ENCODE measurements at regions not wholly inside any gene's neighbourhood (a gene's known extent, or its start where the extent isn't known, plus 50 kb on each side); places are given as distances from the start of the nearest gene placed in this dataset.

DNA sequence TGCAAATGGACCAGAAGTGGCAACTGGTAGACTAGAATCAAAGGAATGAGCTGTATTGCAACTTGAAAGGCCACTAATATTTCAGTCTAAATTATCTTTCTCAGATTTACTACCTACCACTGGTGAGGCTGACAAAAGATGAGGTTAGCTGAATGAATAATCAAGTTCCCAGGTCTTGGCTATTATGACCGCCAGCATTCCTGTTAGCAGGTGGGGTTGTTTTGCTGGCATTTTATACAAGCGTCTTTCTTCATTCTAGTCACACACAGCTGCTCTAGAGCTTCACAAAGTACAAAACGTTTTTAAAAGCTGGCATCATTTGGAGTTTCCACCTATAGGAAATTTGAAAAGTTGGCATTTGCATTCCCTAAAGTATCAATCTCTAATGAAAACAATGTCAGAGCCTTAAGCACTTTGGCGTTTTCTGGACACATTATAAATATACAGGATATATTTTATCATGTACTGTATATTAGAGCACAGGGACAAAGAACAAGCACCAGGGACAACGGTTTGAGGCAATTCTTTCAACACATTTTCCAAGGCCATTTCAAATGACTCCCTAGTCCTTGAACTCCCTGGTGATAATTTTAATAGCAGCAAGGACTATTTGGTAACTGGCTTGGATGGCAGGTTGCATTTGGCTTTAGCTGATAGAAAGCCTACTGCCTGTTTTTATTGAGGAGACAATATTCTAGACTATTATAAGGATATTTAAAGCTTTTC is 410.2 kb upstream of the CHST9 start:
- Mint-ChIP-seq H3K27ac (no peak overlapping the region), H3K9me3 (peaks cover 0 to 17% (median 0%) of the 10 kb centered on the region in 9 donors), H3K36me3 (no peaks in the 10 kb centered on the region), H3K4me3 (no peak overlapping the region), H3K27me3 (no peaks in the 10 kb centered on the region), H3K4me1 (no peaks in the 10 kb centered on the region)
- POLR2A ChIA-PET: no interaction called here
- no peak for DNase-seq
- no peak for ATAC-seq

DNA sequence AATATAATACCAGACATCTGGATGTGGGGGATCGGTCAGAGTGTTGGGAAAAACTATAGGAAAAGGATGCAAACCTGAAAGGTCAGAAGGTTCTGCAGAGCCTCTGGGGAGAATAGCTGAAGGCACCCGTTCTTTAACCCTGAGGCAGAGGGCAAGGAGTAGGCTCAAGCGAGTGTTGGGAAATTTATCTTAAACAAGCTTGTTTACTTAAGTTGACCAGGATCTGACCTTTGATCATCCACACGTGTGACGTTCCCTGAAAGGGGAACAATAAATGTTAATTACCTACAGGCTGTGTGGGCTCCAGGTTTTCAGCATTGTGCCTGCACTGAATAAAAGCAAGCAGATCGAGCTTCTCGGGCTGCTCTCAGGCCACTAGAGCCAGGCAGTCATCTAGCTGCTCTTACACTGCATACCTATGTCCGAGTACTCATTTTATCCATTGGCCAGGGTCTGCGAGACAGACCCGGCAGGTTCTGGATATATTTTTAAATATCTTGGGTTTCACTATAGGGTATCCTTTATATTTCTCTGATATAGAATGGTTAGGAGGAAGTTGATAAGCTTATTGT is 400.6 kb upstream of the CHST9 start:
- ATAC-seq (no peak), DNase-seq (no peak)
- H3K27me3 Mint-ChIP-seq: no peaks in the 10 kb centered on the region
- no peak overlapping the region for H3K4me3 Mint-ChIP-seq
- H3K36me3 Mint-ChIP-seq: no peaks in the 10 kb centered on the region
- POLR2A ChIA-PET: no interaction called here
- H3K27ac Mint-ChIP-seq: no peak overlapping the region
- peaks cover 0 to 23% (median 10%) of the 10 kb centered on the region in 9 donors for H3K9me3 Mint-ChIP-seq
- no peaks in the 10 kb centered on the region for H3K4me1 Mint-ChIP-seq

DNA sequence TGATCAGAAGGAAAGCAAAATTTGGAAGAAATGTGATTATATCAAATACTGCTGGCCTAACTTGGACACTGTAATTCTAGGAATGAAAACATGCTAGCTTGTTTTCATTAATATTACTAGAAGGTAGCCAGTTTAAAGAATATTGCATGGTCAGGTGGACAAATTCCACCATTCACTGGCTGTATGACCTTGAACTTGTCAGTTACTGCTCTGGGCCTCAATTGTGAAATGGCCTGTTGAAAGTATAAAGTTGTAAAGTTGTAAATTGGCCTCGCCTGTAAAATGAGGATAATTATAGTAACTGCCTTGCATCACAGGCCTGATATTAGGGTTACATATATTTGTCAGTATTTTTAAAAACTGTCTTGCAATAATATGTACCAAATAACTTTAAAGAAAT is 398.4 kb upstream of the CHST9 start:
- no peak overlapping the region for H3K4me3 Mint-ChIP-seq
- no peak overlapping the region for H3K27ac Mint-ChIP-seq
- no peaks in the 10 kb centered on the region for H3K27me3 Mint-ChIP-seq
- DNase-seq: no peak
- H3K36me3 Mint-ChIP-seq: no peaks in the 10 kb centered on the region
- H3K9me3 Mint-ChIP-seq: peaks cover 0 to 20% (median 8%) of the 10 kb centered on the region in 9 donors
- no peaks in the 10 kb centered on the region for H3K4me1 Mint-ChIP-seq
- POLR2A ChIA-PET: no interaction called here
- ATAC-seq: no peak

DNA sequence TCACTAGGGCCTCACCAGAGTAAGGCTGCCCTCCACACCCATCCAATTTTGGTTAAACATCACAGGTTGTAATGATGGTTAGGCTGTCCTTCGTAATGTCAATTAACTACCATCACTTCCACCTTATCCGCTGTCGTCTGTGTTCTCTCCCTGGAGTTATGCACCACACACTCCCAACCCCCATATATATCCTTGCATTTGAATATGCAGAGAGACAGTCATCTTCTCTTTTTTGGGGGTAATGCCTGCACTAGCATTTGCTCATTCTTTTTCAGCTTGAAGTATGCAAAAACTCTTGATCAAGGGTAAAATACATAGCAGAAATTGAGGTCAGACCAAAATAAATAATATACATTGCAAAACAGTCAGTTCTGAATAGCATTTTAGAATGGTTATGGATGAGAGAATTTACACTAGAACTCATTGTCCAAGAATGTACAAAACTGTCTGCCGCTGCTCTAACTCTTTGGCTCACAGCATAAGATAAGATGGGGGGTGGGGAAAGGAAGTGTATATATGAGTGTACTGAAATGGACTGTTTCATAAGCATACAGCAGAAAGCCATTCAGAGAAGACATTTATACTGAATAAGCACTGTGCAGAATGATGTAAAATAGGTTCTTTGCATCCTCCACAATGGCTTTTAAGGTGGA is 397.8 kb upstream of the CHST9 start:
- no peaks in the 10 kb centered on the region for H3K27me3 Mint-ChIP-seq
- H3K4me3 Mint-ChIP-seq: no peak overlapping the region
- no peaks in the 10 kb centered on the region for H3K36me3 Mint-ChIP-seq
- no peak for DNase-seq
- ATAC-seq: no peak
- H3K27ac Mint-ChIP-seq: no peak overlapping the region
- POLR2A ChIA-PET: no interaction called here
- H3K4me1 Mint-ChIP-seq: no peaks in the 10 kb centered on the region
- peaks cover 0 to 20% (median 8%) of the 10 kb centered on the region in 9 donors for H3K9me3 Mint-ChIP-seq

DNA sequence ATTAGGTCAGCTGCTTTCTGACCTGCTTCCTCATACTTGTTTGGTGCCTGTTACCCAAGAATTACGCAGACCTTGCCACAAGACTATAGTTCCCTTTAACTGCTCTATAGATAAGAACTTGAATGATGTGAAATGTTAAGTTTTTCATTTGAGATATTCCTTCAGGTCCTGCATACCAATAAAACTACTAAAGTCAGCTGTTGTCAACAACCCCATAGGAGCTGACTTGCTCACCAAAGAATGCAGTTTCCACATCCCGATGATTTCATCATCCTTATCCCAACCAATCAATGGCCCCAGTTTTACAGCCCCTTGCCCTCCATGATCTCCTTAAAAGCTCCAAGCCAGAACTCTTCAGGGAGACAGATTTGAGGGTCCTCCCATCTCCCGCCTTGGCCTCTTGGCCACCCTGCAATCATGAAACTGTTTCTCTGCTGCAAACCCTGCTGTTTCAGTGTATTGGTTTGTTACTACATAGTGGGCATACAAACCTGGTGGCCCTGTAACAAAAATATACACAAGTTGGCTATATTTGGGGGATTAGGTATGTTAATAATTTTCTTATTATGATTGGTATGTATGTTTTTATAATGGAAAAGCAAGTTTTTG is 396.3 kb upstream of the CHST9 start:
- Mint-ChIP-seq H3K9me3 (peaks cover 0 to 20% (median 8%) of the 10 kb centered on the region in 9 donors), H3K27me3 (no peaks in the 10 kb centered on the region), H3K27ac (no peak overlapping the region), H3K4me3 (no peak overlapping the region), H3K4me1 (no peaks in the 10 kb centered on the region), H3K36me3 (no peaks in the 10 kb centered on the region)
- POLR2A ChIA-PET: no interaction called here
- no peak for DNase-seq
- ATAC-seq: no peak

DNA sequence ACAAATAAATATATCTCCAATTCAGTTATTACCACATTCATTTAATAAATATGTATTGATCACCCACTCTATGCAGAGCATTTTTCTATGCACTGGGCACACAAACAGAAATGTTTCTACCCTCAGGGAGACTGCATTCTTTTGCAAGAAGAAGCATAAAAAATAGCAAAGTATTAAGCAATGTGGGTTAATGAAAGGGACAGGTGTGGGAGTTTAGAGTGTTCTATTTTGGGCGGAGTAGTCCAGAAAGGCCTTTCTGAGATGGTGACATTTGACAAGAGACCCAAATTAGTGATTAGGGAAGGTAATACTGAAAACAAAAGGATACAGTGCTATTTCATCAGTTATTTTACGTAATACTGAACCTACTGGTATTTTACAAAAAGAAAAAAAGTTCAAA is 394.3 kb upstream of the CHST9 start:
- no peaks in the 10 kb centered on the region for H3K27me3 Mint-ChIP-seq
- ATAC-seq: no peak
- H3K4me3 Mint-ChIP-seq: no peak overlapping the region
- POLR2A ChIA-PET: no interaction called here
- no peaks in the 10 kb centered on the region for H3K36me3 Mint-ChIP-seq
- no peak for DNase-seq
- H3K9me3 Mint-ChIP-seq: peaks cover 0 to 20% (median 10%) of the 10 kb centered on the region in 9 donors
- no peaks in the 10 kb centered on the region for H3K4me1 Mint-ChIP-seq
- no peak overlapping the region for H3K27ac Mint-ChIP-seq

DNA sequence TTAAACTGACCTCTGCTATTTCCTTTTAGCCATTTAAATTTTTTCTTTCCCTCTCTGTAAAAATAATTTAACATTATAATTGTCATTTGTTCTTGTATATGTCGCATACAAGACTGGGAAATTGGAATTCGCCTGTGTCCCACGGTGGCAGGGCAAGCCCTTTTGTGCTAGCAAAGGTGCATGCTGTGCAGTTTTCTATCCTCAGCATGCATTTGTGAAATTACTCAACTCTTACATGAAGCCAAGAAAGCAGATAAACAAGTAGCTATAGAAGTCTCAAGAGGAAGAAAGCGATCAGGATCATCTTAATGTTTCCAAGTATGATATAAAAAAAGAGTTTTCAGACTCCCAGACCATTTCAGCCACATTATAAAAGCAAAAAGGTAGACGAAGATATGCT is 392.6 kb upstream of the CHST9 start:
- H3K9me3 Mint-ChIP-seq: peaks cover 0 to 20% (median 8%) of the 10 kb centered on the region in 9 donors
- ATAC-seq (no peak), DNase-seq (no peak)
- POLR2A ChIA-PET: no interaction called here
- H3K27ac Mint-ChIP-seq: no peak overlapping the region
- H3K4me1 Mint-ChIP-seq: no peaks in the 10 kb centered on the region
- H3K4me3 Mint-ChIP-seq: no peak overlapping the region
- H3K36me3 Mint-ChIP-seq: no peaks in the 10 kb centered on the region
- no peaks in the 10 kb centered on the region for H3K27me3 Mint-ChIP-seq

DNA sequence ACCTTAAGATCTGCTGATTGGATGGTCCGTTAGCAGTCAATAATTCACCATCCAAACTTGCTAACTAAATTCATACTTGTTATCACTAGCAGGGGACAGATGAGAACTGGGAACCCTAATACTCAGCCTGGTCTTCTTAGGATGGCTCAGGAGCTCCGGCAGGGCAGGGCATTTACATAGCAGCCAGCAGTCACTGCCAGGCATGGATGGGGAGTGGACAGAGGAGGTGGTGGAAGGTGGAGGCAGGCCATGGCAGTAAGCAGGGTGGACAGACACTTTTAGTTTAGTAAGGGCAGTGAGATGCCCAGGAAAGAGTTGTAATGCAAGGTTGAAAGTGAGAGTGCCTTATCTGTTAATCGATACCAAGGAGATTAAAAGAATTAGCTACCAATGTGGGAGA is 392.2 kb upstream of the CHST9 start:
- Mint-ChIP-seq H3K9me3 (peaks cover 0 to 18% (median 8%) of the 10 kb centered on the region in 9 donors), H3K27ac (no peak overlapping the region), H3K27me3 (no peaks in the 10 kb centered on the region), H3K4me3 (no peak overlapping the region), H3K36me3 (no peaks in the 10 kb centered on the region), H3K4me1 (no peaks in the 10 kb centered on the region)
- ATAC-seq (no peak), DNase-seq (no peak)
- POLR2A ChIA-PET: no interaction called here

DNA sequence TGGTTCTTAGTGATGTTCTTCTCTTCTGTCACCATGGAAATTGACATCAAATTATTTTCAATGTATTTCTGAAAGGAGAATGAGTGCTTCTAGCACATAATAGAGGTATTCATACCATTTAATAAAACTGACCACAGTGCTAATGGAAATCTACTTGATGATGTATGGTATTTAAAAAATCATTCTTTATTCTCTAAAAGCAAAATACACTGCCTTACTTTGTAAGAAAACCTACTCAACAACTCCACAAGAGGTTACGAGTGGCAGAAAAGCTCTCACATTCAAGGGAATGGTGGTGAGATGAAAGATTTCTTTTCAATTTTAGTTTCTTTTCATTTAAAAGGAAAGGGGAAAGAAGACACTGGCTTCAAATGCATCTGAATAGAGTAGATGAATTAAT is 382.3 kb upstream of the CHST9 start:
- no peak overlapping the region for H3K27ac Mint-ChIP-seq
- no peak overlapping the region for H3K4me3 Mint-ChIP-seq
- POLR2A ChIA-PET: no interaction called here
- peaks cover 0 to 3% (median 0%) of the 10 kb centered on the region in 5 donors for H3K27me3 Mint-ChIP-seq
- ATAC-seq: no peak
- H3K36me3 Mint-ChIP-seq: peaks cover 0 to 5% (median 0%) of the 10 kb centered on the region in 3 donors
- no peak for DNase-seq
- H3K4me1 Mint-ChIP-seq: no peaks in the 10 kb centered on the region
- H3K9me3 Mint-ChIP-seq: peaks cover 3 to 46% (median 12%) of the 10 kb centered on the region in 9 donors

DNA sequence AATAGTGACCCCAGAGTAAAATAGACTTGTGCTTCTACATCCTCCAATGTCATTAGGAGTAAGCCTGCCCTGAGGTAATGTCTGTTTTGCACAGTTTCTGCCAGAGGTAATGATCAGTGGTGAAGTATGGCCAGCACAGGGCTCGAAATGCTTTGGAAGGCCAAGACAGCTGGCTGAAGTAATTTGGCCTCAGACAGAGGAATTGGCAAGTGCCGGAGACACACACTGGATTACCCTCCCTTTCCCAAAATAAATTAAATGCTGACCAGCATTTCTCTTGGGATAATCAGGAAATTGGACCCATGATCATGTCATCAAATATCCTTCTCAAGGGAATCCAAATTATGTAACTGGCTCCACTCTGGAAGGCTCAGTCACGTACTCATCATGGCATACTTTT is 379.0 kb upstream of the CHST9 start:
- no peak overlapping the region for H3K27ac Mint-ChIP-seq
- peaks cover 0 to 5% (median 0%) of the 10 kb centered on the region in 3 donors for H3K36me3 Mint-ChIP-seq
- POLR2A ChIA-PET: no interaction called here
- H3K27me3 Mint-ChIP-seq: peaks cover 0 to 3% (median 0%) of the 10 kb centered on the region in 5 donors
- ATAC-seq (no peak), DNase-seq (no peak)
- no peak overlapping the region for H3K4me3 Mint-ChIP-seq
- H3K4me1 Mint-ChIP-seq: no peaks in the 10 kb centered on the region
- H3K9me3 Mint-ChIP-seq: peaks cover 3 to 31% (median 7%) of the 10 kb centered on the region in 9 donors

DNA sequence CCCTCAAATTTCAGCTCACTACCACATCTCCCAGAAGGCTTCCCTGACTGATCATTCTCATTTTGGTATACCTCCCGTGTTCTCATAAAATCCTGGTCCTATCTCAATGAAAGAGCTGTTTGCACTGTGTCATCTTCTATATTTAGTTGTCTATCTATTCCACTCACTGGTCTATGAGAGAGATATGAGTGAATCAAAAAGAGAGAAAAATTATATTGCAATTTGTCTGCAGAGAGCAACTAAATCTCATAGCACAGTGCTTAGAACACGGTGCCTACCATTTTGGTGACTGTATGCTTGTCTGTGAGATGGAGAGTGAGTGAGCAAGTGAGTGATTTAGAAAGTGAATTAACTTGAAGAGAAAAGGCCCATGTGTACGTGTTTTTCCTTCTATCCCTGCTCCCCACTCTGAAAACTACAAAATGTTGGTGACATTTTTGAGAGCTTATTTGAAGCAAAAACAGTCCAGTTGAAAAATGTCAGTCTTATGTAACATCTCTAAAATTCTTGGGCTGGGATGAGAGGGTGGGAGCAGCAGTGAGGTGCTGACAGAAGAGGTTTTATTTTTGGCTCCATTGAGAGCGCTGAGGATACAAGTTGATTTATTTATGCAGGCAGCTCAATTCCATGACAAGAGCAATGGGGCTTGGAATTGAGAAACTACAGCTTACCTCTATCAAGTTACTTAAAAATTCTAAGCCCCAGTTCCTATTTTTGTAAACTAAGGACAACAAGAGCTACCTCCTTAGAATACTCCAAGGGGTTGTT is 373.5 kb upstream of the CHST9 start:
- ATAC-seq: no peak
- DNase-seq: no peak
- no peak overlapping the region for H3K27ac Mint-ChIP-seq
- H3K9me3 Mint-ChIP-seq: peaks cover 3 to 41% (median 11%) of the 10 kb centered on the region in 9 donors
- no peak overlapping the region for H3K4me3 Mint-ChIP-seq
- POLR2A ChIA-PET: no interaction called here
- no peaks in the 10 kb centered on the region for H3K27me3 Mint-ChIP-seq
- H3K36me3 Mint-ChIP-seq: no peaks in the 10 kb centered on the region
- no peaks in the 10 kb centered on the region for H3K4me1 Mint-ChIP-seq

DNA sequence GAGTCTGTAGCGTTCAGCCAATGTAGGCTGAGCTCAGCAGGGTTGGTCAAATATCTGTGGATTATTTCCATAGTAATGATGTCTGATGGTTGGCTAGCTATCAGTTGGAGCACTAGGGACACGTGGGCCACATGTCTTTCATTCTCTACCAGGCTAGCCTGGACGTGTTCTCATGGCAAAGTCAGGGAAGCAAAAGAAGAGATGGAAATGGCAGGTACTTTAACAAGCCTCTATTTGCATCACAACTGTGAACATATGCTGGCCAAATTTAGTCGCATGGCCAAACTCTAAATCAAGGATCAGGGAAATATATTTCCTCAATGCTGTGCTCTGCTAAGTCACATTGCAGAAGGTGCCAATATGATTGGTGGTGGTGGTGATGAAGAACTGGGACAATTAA is 371.6 kb upstream of the CHST9 start:
- Mint-ChIP-seq H3K4me1 (no peaks in the 10 kb centered on the region), H3K9me3 (peaks cover 0 to 39% (median 10%) of the 10 kb centered on the region in 9 donors), H3K36me3 (no peaks in the 10 kb centered on the region), H3K4me3 (no peak overlapping the region), H3K27me3 (no peaks in the 10 kb centered on the region), H3K27ac (no peak overlapping the region)
- no peak for ATAC-seq
- POLR2A ChIA-PET: no interaction called here
- DNase-seq: no peak
